ENCODE measurements at regions not wholly inside any gene's neighbourhood (a gene's known extent, or its start where the extent isn't known, plus 50 kb on each side); places are given as distances from the start of the nearest gene placed in this dataset.
A peak's percentile ranks its signal among the peaks of the same experiment; 100 is the strongest.
"Not testable (repeated sequence)": the region's sequence is repeated elsewhere in the genome, so short reads cannot be mapped to it uniquely, and the experiment has no call there.

DNA sequence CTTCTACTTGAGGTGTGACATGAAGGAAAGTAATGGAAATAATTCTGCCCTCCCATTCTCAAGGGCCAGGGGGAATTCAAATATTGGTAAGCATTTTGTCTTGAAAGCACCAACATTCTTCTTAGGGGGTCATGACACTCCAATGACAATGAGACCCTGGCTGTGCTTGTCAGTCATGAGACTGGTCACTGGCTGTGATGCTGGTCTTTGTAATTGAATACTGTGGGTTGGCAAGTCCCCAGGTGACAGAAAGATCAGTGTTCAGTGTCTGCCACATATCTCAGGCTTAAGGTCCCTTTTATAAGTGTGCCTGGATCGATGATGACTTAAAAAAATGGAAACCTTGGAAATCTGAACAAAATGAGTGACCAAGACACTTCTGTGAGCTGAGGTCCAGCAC, 151.4 kb downstream of the SNRPN start:
- intact Hi-C loops (cut with DNase I) = no loop called here
- no peak for ATAC-seq

DNA sequence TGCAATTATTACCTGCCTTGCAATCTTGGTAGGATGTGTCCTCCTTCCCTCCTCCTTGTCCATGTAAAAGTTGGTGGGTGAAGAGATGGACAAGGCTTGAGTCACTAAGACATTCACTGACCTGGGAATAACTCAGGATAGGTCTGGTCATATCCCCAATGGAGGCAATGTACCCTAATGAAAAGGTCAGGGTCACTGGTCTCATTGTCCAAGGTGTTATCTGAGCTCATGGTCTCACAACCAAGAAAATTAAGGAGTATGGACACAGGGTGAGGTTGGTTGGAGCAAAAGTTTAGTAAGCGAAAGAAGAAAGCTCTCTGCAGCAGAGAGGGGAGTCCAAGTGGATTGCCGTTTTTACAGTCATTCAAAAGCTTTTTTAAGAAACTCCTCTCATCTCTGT, 179.0 kb downstream of the SNRPN start:
- intact Hi-C loops (cut with DNase I) = no loop called here
- ATAC-seq = no peak
- DNase-seq (ENCODE audit: low spot score) = no peak

More for the DNA sequence above, 151.4 kb downstream of the SNRPN start:
- DNase-seq (ENCODE audit: low spot score) = no peak

DNA sequence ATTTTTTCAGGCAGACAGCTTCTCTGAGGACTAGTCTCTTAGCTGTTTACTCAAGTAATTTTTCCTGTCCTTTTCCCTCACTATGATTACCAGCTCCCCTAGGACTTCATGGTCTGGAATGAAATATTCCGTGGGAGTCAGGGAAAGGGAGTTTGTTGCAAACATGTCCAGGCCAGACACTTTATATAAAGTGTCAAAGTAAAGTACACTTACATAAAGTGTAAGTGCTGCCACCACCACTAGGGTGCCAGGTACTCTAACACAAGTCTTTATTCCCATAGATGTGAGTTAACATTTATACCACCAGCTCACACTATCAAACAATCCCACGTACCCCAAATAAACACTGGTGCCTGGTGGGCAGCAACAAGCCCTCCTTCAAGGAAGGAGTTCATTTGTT, 179.8 kb downstream of the SNRPN start:
- intact Hi-C loops (cut with DNase I) = no loop called here
- ATAC-seq (no peak), DNase-seq (ENCODE audit: low spot score) (no peak)

DNA sequence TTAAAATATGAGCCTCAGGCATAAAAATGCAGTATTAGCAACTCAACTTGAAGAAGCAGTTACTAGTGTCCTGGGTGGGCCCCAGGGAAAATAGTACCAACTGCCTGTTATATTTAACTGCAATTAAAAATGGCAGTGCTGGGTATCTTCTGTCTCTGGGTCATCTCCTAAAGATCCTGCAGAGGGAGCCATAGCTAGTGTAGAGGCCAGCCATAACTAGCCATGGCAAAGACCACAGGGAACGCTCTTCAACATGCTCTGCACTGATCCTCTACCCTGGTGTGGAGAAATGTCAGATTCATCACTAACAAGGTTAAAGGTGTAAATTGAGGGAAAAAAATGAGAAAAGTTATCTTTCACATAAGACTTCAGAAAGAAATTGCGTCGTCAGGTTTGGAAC, 181.3 kb downstream of the SNRPN start:
- ATAC-seq (no peak), DNase-seq (ENCODE audit: low spot score) (no peak)
- intact Hi-C loops (cut with DNase I) = no loop called here

DNA sequence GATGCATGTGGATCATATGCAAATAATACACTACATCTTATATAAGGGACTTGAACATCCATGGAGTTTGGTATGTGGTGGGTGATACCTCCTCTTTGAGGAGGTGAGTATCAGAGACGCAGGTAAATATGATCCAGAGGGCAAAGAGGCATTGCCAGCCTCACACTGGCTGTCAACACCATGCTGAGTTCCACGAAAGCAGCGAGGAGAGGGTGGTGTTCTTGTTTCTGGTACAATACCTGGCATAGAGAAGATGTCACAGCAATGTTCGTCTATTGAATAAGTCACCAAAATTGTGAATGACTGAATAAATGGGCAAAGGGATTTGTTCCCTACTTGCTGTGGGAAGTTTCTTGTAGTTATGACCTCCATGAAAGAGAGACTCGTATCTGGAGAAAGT, 182.2 kb downstream of the SNRPN start:
- intact Hi-C loops (cut with DNase I) = no loop called here
- DNase-seq (ENCODE audit: low spot score) (no peak), ATAC-seq (no peak)

DNA sequence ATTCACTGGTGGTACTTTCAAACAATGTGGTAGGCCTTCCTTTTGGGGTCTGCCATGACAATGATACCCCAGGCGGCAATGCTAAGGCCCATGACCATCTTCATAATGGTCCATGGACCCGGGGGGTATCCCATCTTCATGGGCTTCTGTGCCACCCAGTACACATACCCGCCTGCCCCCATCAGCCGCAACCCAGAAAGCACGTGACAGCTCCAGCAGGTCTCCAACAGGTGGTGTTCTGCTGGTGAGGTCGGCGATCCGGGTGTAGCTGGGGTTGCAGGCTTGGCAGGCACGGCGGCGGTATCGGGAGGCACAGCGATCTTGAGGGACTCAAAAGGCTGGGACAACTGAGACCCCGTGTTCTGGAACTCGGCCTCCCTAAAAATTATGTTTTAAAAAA, 214.5 kb downstream of the SNRPN start:
- intact Hi-C loops (cut with DNase I) = no loop called here
- DNase-seq (ENCODE audit: low spot score) (peak; percentile 49), ATAC-seq (no peak)

DNA sequence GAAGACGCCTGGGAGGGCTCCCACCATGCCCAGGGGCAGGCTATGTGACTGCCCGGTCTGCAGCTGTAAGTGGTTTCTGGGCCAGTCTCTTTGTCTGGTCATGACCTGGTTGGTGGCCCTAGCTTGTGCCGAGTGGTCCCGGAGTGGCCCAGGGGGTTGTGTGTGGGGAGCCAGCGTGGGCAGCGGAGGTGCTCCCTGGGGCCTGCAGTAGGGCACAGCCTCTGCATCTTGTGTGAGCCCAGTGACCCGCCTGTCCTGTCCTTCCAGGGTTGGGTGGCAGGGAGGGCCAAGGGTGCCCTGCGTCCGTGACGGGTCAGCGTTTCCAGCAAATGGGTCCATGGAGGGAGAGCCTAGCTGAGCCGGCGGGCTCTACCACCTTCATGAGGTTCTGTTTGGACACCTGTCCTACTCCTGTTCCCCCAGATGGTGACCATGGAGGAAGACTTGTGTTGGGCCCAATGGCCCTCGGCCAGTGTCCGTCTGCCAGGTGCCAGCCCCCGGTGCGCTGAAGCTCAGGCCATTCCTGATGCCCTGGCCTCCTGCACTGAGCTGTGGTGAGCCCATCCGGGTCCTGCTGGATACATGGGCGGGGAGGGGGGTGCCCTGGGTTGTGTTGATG, 215.4 kb downstream of the SNRPN start:
- ATAC-seq (no peak), DNase-seq (ENCODE audit: low spot score) (peak; percentile 35)
- intact Hi-C loops (cut with DNase I) = loop anchor here (5.0 kb wide), 1 partner anchor 358 kb away; no protein-coding TSS in a partner anchor

DNA sequence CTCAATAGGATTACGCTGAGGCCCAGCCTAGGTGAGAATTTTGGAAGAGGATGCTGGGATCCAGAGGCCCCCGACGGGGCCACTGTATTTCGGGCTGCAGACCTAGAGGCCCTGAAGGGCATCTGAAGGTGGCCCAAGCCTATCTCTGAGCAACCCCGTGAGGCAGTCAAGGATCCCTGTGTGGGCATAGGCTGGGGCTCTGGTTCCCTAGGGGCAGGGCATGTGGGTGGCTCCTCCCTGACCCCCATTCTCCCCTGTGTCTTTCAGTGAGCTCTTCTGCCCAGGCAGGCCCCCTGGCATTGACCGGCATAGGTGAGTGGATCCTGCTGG, 216.0 kb downstream of the SNRPN start:
- intact Hi-C loops (cut with DNase I) = loop anchor here (5.0 kb wide), 1 partner anchor 358 kb away; no protein-coding TSS in a partner anchor
- ATAC-seq = no peak

DNA sequence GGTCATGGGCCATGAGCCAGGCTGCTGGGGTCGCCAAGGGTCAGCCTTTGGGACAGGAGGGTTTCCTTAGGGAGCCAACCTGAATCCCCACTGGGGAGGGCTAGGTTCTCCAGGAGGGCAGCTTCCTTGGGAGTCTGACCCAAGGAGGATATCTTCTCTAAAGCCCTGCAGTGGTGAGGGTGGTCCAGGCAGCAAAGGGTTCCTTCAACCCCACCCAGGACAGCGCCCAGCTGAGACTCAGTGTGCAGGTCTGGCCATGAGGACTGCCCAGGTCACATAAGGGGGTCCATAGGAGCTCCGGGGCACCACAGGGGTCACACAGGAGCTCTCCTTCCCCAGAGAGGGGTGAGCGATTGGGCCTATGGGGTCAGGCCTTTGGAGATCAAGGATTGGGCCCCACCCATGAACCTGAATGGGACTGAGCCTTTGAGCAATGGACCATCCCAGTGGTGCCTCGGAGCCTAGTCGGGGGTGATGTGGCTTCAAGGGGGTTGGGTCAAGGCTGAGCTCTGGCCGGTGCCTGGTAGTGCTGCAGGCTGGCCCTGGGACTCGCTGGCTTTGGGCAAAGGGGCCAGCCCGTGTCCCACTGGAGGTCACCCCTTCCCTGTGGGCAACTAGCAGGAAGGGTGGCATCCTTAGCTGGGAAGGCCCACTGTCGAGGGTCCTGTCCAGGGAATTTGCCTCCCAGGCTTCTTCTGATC, 216.5 kb downstream of the SNRPN start:
- ATAC-seq (peak; percentile 10), DNase-seq (ENCODE audit: low spot score) (peak; percentile 42)
- intact Hi-C loops (cut with DNase I) = loop anchor here (5.0 kb wide), 1 partner anchor 359 kb away; no protein-coding TSS in a partner anchor

More for the DNA sequence above, 216.0 kb downstream of the SNRPN start:
- no peak for DNase-seq (ENCODE audit: low spot score)

DNA sequence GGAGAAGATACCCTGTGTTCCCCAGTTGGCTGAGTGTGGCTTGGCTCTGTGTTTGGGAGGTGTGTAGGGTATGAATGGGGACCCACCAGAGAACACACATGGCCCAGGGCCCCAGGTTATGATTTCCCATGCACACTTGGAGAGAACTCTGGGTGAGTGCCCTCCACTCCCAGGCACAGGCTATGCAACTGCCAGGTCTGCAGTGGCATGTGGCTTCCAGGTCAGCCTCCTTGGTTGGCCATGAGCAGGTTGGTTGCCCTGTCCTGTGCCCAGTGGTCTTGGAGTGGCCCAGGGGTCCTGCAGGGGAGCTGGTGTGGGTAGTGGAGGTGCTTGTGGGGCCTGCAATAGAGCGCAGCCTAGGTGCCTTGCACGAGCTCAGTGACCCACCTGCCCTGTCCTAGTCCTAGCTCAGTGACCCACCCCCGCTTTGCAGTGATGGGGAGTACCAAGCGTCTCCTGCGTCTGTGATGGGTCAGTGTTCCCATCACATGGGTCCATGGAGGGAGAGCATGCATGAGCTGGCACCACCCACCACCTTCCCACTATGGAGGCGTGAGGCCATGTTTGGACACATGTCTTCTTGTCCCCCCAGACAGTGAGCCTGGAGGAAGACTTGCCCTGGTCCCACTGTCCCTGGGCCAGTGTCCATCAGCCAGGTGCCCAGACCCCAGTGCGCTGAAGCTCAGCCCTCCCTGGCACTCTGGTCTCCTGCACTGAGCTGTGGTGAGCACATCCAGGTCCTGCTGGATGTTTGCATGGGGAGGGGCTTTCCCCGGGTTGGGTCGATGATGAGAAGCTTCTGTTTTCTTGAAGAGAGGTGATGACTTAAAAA, 217.3 kb downstream of the SNRPN start:
- DNase-seq (ENCODE audit: low spot score) (peak; percentile 32), ATAC-seq (peak; percentile 22)
- intact Hi-C loops (cut with DNase I) = loop anchor here (5.0 kb wide), 1 partner anchor 360 kb away; no protein-coding TSS in a partner anchor

DNA sequence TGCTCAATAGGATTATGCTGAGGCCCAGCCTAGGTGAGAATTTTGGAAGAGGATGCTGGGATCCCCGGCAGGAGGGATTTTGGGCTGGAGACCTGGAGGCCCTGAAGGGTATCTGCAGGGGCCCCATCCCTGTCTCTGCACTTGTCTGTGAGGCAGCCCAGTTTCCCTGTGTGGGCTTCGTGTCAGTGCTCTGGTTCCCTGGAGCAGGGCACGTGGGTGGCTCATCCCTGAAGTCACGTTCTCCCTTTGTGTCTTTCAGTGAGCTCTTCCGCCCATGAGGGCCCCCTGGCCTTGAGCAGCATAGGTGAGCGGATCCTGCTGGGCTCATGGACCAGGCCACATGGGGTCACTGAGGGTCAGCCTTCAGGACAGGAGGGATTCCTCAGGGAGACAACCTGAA, 217.9 kb downstream of the SNRPN start:
- DNase-seq (ENCODE audit: low spot score) (peak; percentile 31), ATAC-seq (no peak)
- intact Hi-C loops (cut with DNase I) = loop anchor here (5.0 kb wide), 1 partner anchor 360 kb away; no protein-coding TSS in a partner anchor

DNA sequence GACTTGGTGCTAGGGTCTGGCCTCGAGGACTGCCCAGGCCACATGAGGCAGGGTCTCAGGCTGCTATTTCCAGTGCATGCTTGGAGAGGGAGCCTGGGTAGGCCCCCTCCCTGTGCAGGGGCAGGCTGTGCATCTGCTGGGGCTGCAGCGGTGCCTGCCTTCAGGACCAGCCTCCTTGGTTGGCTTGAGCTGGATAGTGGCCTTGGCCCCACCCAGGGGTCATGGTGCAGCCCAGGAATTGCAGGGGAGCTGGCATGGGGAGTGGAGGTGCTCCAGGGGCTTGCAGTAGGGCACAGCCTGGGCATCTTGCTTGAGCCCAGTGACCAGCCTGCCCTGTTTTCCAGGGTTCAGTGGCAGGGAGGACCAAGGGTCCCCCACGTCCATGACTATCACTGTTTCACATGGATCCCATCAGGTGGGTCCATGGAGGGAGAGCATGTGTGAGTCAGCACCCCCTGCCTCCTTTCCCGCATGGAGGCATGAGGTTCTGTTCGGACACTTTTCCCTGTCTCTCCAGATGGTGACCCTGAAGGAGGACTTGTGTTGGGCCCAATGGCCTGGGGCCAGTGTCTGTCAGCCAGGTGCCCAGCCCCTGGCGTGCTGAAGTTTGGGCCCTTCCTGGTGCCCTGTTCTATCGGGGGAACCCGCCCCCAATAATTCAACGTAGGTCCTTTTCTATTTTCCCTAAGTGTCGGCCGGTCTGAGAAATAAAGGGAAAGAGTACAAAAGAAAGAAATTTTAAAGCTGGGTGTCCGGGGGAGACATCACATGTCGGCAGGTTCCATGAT, 218.6 kb downstream of the SNRPN start:
- ATAC-seq (no peak), DNase-seq (ENCODE audit: low spot score) (peak; percentile 18)
- intact Hi-C loops (cut with DNase I) = loop anchor here (5.0 kb wide), 1 partner anchor 361 kb away; no protein-coding TSS in a partner anchor

DNA sequence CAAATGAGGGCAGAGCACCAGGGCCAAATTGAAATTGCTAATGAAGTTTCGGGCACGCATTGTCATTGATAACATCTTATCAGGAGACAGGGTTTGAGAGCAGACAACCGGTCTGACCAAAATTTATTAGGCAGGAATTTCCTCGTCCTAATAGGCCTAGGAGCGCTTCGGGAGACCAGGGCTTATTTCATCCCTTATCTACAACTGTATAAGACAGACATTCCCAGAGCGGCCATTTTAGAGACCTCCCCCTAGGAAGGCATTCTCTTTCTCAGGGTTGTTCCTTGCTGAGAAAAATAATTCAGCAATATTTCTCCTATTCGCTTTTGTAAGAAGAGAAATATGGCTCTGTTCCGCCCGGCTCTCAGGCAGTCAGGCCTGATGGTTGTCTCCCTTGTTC, 219.4 kb downstream of the SNRPN start:
- intact Hi-C loops (cut with DNase I) = loop anchor here (5.0 kb wide), 1 partner anchor 362 kb away; no protein-coding TSS in a partner anchor
- ATAC-seq; DNase-seq (ENCODE audit: low spot score): not testable (repeated sequence)

DNA sequence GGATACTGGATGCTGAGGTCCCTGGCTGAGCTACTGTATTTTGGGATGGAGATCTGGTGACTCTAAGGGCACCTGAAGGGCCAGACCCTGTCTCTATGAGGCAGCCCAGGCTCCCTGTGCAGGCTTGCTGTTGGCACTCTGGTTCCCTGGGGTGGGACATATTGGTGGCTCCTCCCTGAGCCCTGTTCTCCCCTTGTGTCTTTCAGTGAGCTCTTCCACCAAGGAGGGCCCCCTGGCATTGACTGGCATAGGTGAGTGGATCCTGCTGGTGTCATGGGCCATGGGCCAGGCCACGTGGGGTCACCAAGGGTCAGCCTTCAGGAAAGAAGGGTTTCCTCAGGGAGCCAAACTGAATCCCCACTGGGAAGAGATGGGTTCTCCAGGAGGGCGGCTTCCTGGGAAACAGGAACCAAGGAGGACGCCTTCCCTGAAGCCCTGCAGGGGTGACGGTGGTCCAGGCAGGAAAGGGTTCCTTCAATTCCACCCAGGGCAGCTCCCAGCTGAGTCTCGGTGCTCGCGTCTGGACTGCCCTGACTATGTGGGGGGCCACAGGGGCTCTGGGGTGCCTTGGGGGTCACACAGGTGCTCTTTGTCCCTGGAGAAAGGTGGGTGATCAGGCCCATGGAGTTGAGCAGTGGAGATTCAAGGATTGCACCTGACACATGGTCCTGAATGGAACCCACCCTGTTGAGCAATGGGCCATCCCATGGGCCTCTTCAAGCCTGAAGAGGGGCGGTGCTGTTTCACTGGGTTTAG, 220.4 kb downstream of the SNRPN start:
- intact Hi-C loops (cut with DNase I) = no loop called here
- DNase-seq (ENCODE audit: low spot score) (peak; percentile 26), ATAC-seq (no peak)

DNA sequence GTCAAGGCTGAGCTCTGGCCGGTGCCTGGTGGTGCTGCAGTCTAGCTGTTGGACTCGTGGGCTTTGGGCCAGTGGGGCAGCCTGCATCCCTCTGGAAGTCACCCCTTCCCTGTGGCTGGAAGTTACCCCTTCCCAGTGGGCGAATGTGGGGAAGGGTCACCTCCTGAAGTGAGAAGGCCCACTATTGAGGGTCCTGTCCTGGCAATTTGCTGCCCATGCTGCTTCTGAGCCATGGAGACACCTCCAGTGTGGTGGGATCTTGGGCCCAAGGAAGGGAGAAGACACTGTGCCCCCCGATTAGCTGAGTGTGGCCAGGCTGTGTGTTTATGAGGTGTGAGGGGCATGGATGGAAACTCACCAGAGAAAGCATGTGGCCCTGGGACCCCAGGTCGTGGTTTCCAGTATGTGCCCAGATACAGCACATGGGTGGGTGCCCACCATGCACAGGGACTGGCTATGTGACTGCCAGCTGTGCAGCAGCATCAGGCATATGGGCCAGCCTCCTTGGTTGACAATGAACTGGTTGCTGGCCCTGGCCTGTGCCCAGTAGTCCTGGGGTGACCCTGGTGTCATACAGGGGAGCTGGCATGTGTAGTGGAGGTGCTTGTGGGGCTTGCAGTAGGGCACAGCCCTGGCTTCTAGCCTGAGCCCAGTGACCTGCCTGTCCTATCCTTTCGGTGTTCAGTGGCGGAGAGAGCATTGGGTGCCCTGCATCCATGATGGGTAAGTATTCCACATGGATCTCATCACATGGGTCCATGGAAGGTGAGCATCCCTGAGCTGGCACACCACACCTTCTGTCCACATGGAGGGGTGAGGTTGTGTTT, 221.2 kb downstream of the SNRPN start:
- intact Hi-C loops (cut with DNase I) = no loop called here

DNA sequence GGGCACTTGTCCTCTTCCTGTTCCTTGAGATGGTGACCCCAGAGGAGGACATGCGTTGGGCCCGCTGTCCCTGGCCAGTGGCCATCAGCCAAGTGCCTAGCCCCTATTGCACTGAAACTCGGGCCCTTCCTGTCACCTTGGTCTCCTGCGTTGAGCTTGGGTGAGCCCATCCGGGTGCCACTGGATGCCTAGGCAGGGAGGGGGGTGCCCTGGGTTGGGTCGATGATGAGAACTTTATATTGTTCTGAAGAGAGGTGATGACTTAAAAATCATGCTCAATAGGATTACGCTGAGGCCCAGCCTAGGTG, 221.8 kb downstream of the SNRPN start:
- DNase-seq (ENCODE audit: low spot score) (peak; percentile 49), ATAC-seq (no peak)
- intact Hi-C loops (cut with DNase I) = no loop called here

More for the DNA sequence above, 221.2 kb downstream of the SNRPN start:
- ATAC-seq (no peak), DNase-seq (ENCODE audit: low spot score) (peak; percentile 28)
